HEK293 (cell line): ENCODE measurements at regions not wholly inside any gene's neighbourhood (a gene's known extent, or its start where the extent isn't known, plus 50 kb on each side); places are given as distances from the start of the nearest gene placed in this dataset.

Experiments
- CTCF ChIA-PET: fragments of 350-600 bp; formaldehyde crosslinking; extraction: SDS; loops from one replicate; lab custom pipeline; 2021; ENCODE audit warnings: antibody characterized with exemption; lab: Yijun Ruan, JAX
- POLR2A ChIA-PET: fragments of 300-600 bp; formaldehyde crosslinking; extraction: SDS; loops from one replicate; lab custom pipeline; 2020; ENCODE audit warnings: antibody characterized with exemption, inconsistent platforms; lab: Yijun Ruan, JAX
- H3K27ac ChIP-seq: fragments of 200-500 bp; sonication (Bioruptor generic); 2 replicates; pipeline ENCODE4 v1.5.1; 2014; ENCODE audit warnings: low read depth, low read length, control low read depth, inconsistent platforms; ENCODE audit errors: extremely low read depth
- H3K36me3 ChIP-seq, 2 experiments: fragments of 200-500 bp in 1 of 2; sonication (Bioruptor generic) in 1 of 2; 1 replicate in 1 of 2; 2 replicates in 1 of 2; pipeline ENCODE4 v1.5.1; 2014 to 2017; ENCODE audit warnings: inconsistent platforms in 2 of 2, low read length in 2 of 2; ENCODE audit not compliant: control insufficient read depth in 2 of 2, insufficient read depth in 1 of 2
- H3K4me1 ChIP-seq: fragments of 200-500 bp; sonication (Bioruptor generic); 2 replicates; pipeline ENCODE4 v1.5.1; 2014; ENCODE audit warnings: mild to moderate bottlenecking, low read length, inconsistent platforms; ENCODE audit not compliant: control insufficient read depth, insufficient read depth
- H3K4me3 ChIP-seq: 2 replicates; pipeline ENCODE4 v1.5.1; 2011; ENCODE audit warnings: low read depth, mild to moderate bottlenecking, control low read depth, low read length, moderate library complexity
- H3K9me3 ChIP-seq: fragments of 200-500 bp; sonication (Bioruptor generic); 2 replicates; pipeline ENCODE4 v1.5.1; 2014; ENCODE audit warnings: low read depth, low read length, inconsistent platforms; ENCODE audit not compliant: control insufficient read depth, insufficient read depth
- BCL11A ChIP-seq: fragments of 450-650 bp; formaldehyde crosslinking; IDR thresholded peaks from 2 replicates; pipeline ENCODE4 v1.5.1; 2016; ENCODE audit warnings: low read depth, missing biosample characterization, missing genetic modification characterization
- GLIS1 ChIP-seq: fragments of 450-650 bp; formaldehyde crosslinking; IDR thresholded peaks from 2 replicates; pipeline ENCODE4 v1.5.1; 2016; ENCODE audit warnings: missing biosample characterization, missing genetic modification characterization
- HOXC10 ChIP-seq: sonication (generic); formaldehyde crosslinking; IDR thresholded peaks from 2 replicates; pipeline ENCODE4 v1.8.1; 2023; ENCODE audit warnings: mild to moderate bottlenecking, missing genetic modification reagents
- IKZF3 ChIP-seq: fragments of 450-650 bp; IDR thresholded peaks from 2 replicates; pipeline ENCODE4 v1.5.0; 2018; ENCODE audit warnings: missing biosample characterization, mild to moderate bottlenecking, missing genetic modification characterization, moderate library complexity
- OSR2 ChIP-seq: fragments of 450-650 bp; formaldehyde crosslinking; IDR thresholded peaks from 2 replicates; pipeline ENCODE4 v1.5.1; 2016; ENCODE audit warnings: missing biosample characterization, missing genetic modification characterization
- PRDM1 ChIP-seq: fragments of 450-650 bp; formaldehyde crosslinking; IDR thresholded peaks from 2 replicates; pipeline ENCODE4; 2016; ENCODE audit warnings: missing biosample characterization, missing genetic modification characterization
- RBAK ChIP-seq: fragments of 450-650 bp; formaldehyde crosslinking; IDR thresholded peaks from 2 replicates; pipeline ENCODE4 v1.5.1; 2016; ENCODE audit warnings: missing biosample characterization, missing genetic modification characterization
- SALL2 ChIP-seq: fragments of 450-650 bp; formaldehyde crosslinking; IDR thresholded peaks from 2 replicates; pipeline ENCODE4 v1.5.0; 2017; ENCODE audit warnings: missing biosample characterization, mild to moderate bottlenecking, missing genetic modification characterization, borderline replicate concordance
- SCRT1 ChIP-seq: fragments of 450-650 bp; formaldehyde crosslinking; IDR thresholded peaks from 2 replicates; pipeline ENCODE4 v1.5.1; 2016; ENCODE audit warnings: missing biosample characterization, missing genetic modification characterization, borderline replicate concordance
- SCRT2 ChIP-seq: fragments of 450-650 bp; formaldehyde crosslinking; IDR thresholded peaks from 2 replicates; pipeline ENCODE4 v1.5.1; 2016; ENCODE audit warnings: missing biosample characterization, missing genetic modification characterization
- SETDB1 ChIP-seq: IDR thresholded peaks from one replicate; pipeline ENCODE4 v1.6.1; 2017; ENCODE audit warnings: mild to moderate bottlenecking, low read length, moderate library complexity, mixed read lengths; ENCODE audit not compliant: insufficient read length
- ZBTB1 ChIP-seq: fragments of 450-650 bp; formaldehyde crosslinking; IDR thresholded peaks from 2 replicates; pipeline ENCODE4 v1.5.1; 2016; ENCODE audit warnings: missing biosample characterization, missing genetic modification characterization
- ZNF146 ChIP-seq: fragments of 450-650 bp; formaldehyde crosslinking; IDR thresholded peaks from 2 replicates; pipeline ENCODE4 v1.5.1; 2016; ENCODE audit warnings: missing biosample characterization, missing genetic modification characterization
- ZNF155 ChIP-seq: fragments of 450-650 bp; formaldehyde crosslinking; IDR thresholded peaks from 2 replicates; pipeline ENCODE4 v1.5.1; 2016; ENCODE audit warnings: missing biosample characterization, missing genetic modification characterization
- ZNF157 ChIP-seq: fragments of 450-650 bp; formaldehyde crosslinking; IDR thresholded peaks from 2 replicates; pipeline ENCODE4 v1.5.1; 2016; ENCODE audit warnings: missing biosample characterization, missing genetic modification characterization
- ZNF19 ChIP-seq: fragments of 450-650 bp; formaldehyde crosslinking; IDR thresholded peaks from 2 replicates; pipeline ENCODE4; 2016; ENCODE audit warnings: missing biosample characterization, missing genetic modification characterization, low read depth
- ZNF214 ChIP-seq: fragments of 450-650 bp; formaldehyde crosslinking; IDR thresholded peaks from 2 replicates; pipeline ENCODE4 v1.5.1; 2017; ENCODE audit warnings: missing biosample characterization, mild to moderate bottlenecking, missing genetic modification characterization, borderline replicate concordance
- ZNF366 ChIP-seq: fragments of 450-650 bp; formaldehyde crosslinking; conservative IDR thresholded peaks from 2 replicates; pipeline ENCODE4 v1.5.1; 2016; ENCODE audit warnings: missing biosample characterization, missing genetic modification characterization
- ZNF433 ChIP-seq: fragments of 450-650 bp; formaldehyde crosslinking; IDR thresholded peaks from 2 replicates; pipeline ENCODE4 v1.5.1; 2016; ENCODE audit warnings: missing biosample characterization, missing genetic modification characterization, low read depth
- ZNF544 ChIP-seq: fragments of 450-650 bp; formaldehyde crosslinking; IDR thresholded peaks from 2 replicates; pipeline ENCODE4 v1.5.0; 2017; ENCODE audit warnings: missing biosample characterization, missing genetic modification characterization
- ZNF585B ChIP-seq: fragments of 450-650 bp; formaldehyde crosslinking; IDR thresholded peaks from 2 replicates; pipeline ENCODE4 v1.5.1; 2016; ENCODE audit warnings: missing biosample characterization, missing genetic modification characterization
- ZNF626 ChIP-seq: fragments of 450-650 bp; sonication (Bioruptor Pico); formaldehyde crosslinking; IDR thresholded peaks from 2 replicates; pipeline ENCODE4 v1.5.1; 2018; ENCODE audit warnings: missing biosample characterization, missing genetic modification characterization, inconsistent platforms
- ZNF707 ChIP-seq: fragments of 450-650 bp; formaldehyde crosslinking; IDR thresholded peaks from 2 replicates; pipeline ENCODE4 v1.5.1; 2016; ENCODE audit warnings: missing biosample characterization, missing genetic modification characterization
- ZSCAN16 ChIP-seq: fragments of 450-650 bp; formaldehyde crosslinking; IDR thresholded peaks from 2 replicates; pipeline ENCODE4 v1.5.1; 2016; ENCODE audit warnings: missing biosample characterization, missing genetic modification characterization
- TF ChIP-seq, protein P1 (sequence below): IDR thresholded peaks from 2 replicates; pipeline ENCODE4 v1.6.1; 2011; ENCODE audit warnings: mild to moderate bottlenecking, low read depth, low read length, borderline replicate concordance
- TF ChIP-seq, protein P2 (sequence below): fragments of 450-650 bp; formaldehyde crosslinking; IDR thresholded peaks from 2 replicates; pipeline ENCODE4 v1.5.1; 2016; ENCODE audit warnings: missing biosample characterization, missing genetic modification characterization
- TF ChIP-seq, protein P3 (sequence below): fragments of 450-650 bp; formaldehyde crosslinking; IDR thresholded peaks from 2 replicates; pipeline ENCODE4 v1.5.1; 2016; ENCODE audit warnings: missing biosample characterization, missing genetic modification characterization
- TF ChIP-seq, protein P4 (sequence below): fragments of 450-650 bp; formaldehyde crosslinking; IDR thresholded peaks from 2 replicates; pipeline ENCODE4 v1.5.1; 2016; ENCODE audit warnings: missing biosample characterization, missing genetic modification characterization

DNA sequence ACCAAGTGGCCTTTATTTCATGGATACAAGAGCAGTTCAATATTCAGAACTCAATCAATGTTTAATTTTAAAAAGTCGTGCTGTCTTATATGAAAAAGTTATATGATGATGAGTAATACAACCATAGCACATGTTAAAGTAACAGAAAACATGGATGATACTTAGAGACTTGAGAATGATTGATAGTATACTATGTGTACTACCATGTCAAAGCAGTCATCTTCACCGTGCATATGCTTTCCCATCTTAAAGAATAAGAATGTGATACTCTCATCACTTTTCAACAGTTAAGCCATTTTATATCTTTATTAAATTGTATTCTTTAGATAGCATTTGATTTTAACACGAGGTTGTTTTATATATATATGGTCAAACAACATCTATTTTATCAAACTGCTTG is 535.9 kb upstream of the ADAMTS5 start:
- POLR2A ChIA-PET: no interaction called here
- H3K27ac ChIP-seq: no peak overlapping the region
- TF ChIP-seq ZNF214 (tag by site-specific recombination): no peak
- TF ChIP-seq SETDB1: peak; percentile 61
- no peak for TF ChIP-seq ZNF155 (tag by site-specific recombination)
- TF ChIP-seq ZNF544 (tag by site-specific recombination): no peak
- no peak for TF ChIP-seq SALL2 (tag by site-specific recombination)
- no peak for TF ChIP-seq ZBTB1 (tag by site-specific recombination)
- no peak for TF ChIP-seq OSR2 (tag by site-specific recombination)
- no peak for TF ChIP-seq ZNF626 (tag by site-specific recombination)
- TF ChIP-seq, protein P1, sequence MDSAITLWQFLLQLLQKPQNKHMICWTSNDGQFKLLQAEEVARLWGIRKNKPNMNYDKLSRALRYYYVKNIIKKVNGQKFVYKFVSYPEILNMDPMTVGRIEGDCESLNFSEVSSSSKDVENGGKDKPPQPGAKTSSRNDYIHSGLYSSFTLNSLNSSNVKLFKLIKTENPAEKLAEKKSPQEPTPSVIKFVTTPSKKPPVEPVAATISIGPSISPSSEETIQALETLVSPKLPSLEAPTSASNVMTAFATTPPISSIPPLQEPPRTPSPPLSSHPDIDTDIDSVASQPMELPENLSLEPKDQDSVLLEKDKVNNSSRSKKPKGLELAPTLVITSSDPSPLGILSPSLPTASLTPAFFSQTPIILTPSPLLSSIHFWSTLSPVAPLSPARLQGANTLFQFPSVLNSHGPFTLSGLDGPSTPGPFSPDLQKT: no peak
- peak; percentile 81 for TF ChIP-seq ZNF157 (tag by site-specific recombination)
- no peak for TF ChIP-seq ZNF19 (tag by site-specific recombination)
- CTCF ChIA-PET: no interaction called here
- H3K9me3 ChIP-seq: no peaks in the 10 kb centered on the region
- H3K36me3 ChIP-seq: no peaks in the 10 kb centered on the region
- H3K4me3 ChIP-seq: no peak overlapping the region
- H3K4me1 ChIP-seq: no peaks in the 10 kb centered on the region

DNA sequence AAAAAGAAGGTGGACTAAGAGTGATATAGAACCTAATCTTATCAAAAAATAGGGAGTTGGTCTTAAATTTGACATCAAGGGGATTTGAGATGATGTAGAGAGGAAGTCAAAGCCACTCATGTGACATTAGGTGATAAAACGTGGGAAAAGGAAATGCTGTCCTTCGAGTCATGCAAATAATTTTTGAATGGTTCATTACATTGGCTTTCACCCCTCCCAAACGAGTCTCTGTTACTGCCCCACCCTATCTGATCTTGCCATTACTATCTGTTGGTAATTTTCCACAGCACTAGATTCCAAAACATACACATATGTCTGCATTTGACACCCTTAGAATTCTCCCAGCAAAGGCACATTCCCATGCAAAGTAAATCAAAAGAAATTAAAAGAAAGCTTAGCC is 531.1 kb upstream of the ADAMTS5 start:
- CTCF ChIA-PET: no interaction called here
- Histone ChIP-seq H3K9me3 (no peaks in the 10 kb centered on the region), H3K27ac (no peak overlapping the region), H3K36me3 (no peaks in the 10 kb centered on the region), H3K4me1 (no peaks in the 10 kb centered on the region), H3K4me3 (no peak overlapping the region)
- POLR2A ChIA-PET: no interaction called here
- TF ChIP-seq ZNF366 (tag by site-specific recombination) (no peak), GLIS1 (tag by site-specific recombination) (no peak), ZNF626 (tag by site-specific recombination) (no peak), IKZF3 (tag by site-specific recombination) (no peak), ZSCAN16 (tag by site-specific recombination) (no peak)

DNA sequence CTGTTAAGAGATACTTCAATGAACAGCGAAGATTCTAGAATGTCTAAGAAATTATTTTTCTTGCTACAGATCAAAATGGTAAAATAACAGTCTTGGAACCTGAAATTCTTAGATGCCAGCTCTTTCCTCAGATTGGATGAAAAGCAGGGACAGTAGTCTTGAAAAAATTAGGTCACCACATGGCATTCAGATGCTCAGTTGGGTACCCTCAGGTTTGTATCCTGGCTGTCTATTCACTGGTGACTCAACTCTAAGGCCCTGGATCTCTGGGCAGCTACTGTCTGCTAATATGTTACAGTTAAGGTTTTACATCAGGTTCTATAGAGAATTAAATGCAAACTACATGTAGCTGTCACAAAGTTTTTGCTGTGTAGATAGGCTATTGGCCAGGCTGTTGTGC is 528.9 kb upstream of the ADAMTS5 start:
- Histone ChIP-seq H3K9me3 (no peaks in the 10 kb centered on the region), H3K4me1 (no peaks in the 10 kb centered on the region), H3K36me3 (no peaks in the 10 kb centered on the region), H3K4me3 (no peak overlapping the region), H3K27ac (no peak overlapping the region)
- ChIA-PET POLR2A (no interaction called here), CTCF (no interaction called here)
- TF ChIP-seq ZNF146 (tag by site-specific recombination) (no peak), PRDM1 (tag by site-specific recombination) (no peak), ZNF707 (tag by site-specific recombination) (no peak), BCL11A (no peak), SCRT2 (tag by site-specific recombination) (no peak), ZNF433 (tag by site-specific recombination) (no peak), RBAK (tag by site-specific recombination) (no peak), ZNF585B (no peak), HOXC10 (no peak), ZNF19 (tag by site-specific recombination) (no peak), SCRT1 (tag by site-specific recombination) (no peak)
- TF ChIP-seq, protein P2, sequence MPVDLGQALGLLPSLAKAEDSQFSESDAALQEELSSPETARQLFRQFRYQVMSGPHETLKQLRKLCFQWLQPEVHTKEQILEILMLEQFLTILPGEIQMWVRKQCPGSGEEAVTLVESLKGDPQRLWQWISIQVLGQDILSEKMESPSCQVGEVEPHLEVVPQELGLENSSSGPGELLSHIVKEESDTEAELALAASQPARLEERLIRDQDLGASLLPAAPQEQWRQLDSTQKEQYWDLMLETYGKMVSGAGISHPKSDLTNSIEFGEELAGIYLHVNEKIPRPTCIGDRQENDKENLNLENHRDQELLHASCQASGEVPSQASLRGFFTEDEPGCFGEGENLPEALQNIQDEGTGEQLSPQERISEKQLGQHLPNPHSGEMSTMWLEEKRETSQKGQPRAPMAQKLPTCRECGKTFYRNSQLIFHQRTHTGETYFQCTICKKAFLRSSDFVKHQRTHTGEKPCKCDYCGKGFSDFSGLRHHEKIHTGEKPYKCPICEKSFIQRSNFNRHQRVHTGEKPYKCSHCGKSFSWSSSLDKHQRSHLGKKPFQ: no peak
- TF ChIP-seq, protein P3, sequence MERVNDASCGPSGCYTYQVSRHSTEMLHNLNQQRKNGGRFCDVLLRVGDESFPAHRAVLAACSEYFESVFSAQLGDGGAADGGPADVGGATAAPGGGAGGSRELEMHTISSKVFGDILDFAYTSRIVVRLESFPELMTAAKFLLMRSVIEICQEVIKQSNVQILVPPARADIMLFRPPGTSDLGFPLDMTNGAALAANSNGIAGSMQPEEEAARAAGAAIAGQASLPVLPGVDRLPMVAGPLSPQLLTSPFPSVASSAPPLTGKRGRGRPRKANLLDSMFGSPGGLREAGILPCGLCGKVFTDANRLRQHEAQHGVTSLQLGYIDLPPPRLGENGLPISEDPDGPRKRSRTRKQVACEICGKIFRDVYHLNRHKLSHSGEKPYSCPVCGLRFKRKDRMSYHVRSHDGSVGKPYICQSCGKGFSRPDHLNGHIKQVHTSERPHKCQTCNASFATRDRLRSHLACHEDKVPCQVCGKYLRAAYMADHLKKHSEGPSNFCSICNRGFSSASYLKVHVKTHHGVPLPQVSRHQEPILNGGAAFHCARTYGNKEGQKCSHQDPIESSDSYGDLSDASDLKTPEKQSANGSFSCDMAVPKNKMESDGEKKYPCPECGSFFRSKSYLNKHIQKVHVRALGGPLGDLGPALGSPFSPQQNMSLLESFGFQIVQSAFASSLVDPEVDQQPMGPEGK (tag by site-specific recombination): no peak
- TF ChIP-seq, protein P4, sequence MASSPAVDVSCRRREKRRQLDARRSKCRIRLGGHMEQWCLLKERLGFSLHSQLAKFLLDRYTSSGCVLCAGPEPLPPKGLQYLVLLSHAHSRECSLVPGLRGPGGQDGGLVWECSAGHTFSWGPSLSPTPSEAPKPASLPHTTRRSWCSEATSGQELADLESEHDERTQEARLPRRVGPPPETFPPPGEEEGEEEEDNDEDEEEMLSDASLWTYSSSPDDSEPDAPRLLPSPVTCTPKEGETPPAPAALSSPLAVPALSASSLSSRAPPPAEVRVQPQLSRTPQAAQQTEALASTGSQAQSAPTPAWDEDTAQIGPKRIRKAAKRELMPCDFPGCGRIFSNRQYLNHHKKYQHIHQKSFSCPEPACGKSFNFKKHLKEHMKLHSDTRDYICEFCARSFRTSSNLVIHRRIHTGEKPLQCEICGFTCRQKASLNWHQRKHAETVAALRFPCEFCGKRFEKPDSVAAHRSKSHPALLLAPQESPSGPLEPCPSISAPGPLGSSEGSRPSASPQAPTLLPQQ (tag by site-specific recombination): no peak
